ENCODE measurements at regions not wholly inside any gene's neighbourhood (a gene's known extent, or its start where the extent isn't known, plus 50 kb on each side); places are given as distances from the start of the nearest gene placed in this dataset.

GRCh38 chr16:56050916-56051315 lies 140.4 kb upstream of the GNAO1 start:
- TF ChIP-seq POLR2A (IDR thresholded peaks at IDR 0.05; ENCODE audit: low read depth, low read length), result no peak
- no peak for TF ChIP-seq TAF1 (IDR thresholded peaks at IDR 0.05; ENCODE audit: low read depth, low read length)
